Chondrocyte (in vitro differentiated cells): ENCODE measurements at regions not wholly inside any gene's neighbourhood (a gene's known extent, or its start where the extent isn't known, plus 50 kb on each side); places are given as distances from the start of the nearest gene placed in this dataset.
"Not testable (repeated sequence)": the region's sequence is repeated elsewhere in the genome, so short reads cannot be mapped to it uniquely, and the experiment has no call there.

Source experiments
- DNase-seq: peaks from one replicate; pipeline ENCODE4 v3.0.0; 2021; ENCODE audit warnings: mixed read lengths, low spot score
- H3K27ac Mint-ChIP-seq: one replicate; pipeline ENCODE4 v1.8.0; 2021; ENCODE audit warnings: mild to moderate bottlenecking, moderate library complexity, mixed read lengths; ENCODE audit not compliant: unreplicated experiment
- H3K27me3 Mint-ChIP-seq: 2 replicates; pipeline ENCODE4 v1.8.0; 2021; ENCODE audit warnings: low read depth, mixed read lengths
- H3K36me3 Mint-ChIP-seq: 2 replicates; pipeline ENCODE4 v1.8.0; 2021; ENCODE audit warnings: low read depth, mixed read lengths
- H3K4me1 Mint-ChIP-seq: 2 replicates; pipeline ENCODE4 v1.8.0; 2021; ENCODE audit warnings: low read depth, mild to moderate bottlenecking, mixed read lengths
- H3K4me3 Mint-ChIP-seq: one replicate; pipeline ENCODE4 v1.8.0; 2021; ENCODE audit warnings: mild to moderate bottlenecking, moderate library complexity, mixed read lengths; ENCODE audit not compliant: unreplicated experiment
- H3K9me3 Mint-ChIP-seq: 2 replicates; pipeline ENCODE4 v1.8.0; 2021; ENCODE audit warnings: low read depth, mixed read lengths
- TF ChIP-seq, protein P1 (sequence below): fragments of 200-600 bp; sonication (generic); IDR thresholded peaks from 2 replicates; pipeline ENCODE4 v1.5.0; 2021; ENCODE audit warnings: antibody characterized with exemption, mild to moderate bottlenecking, moderate library complexity

GRCh38 chr2:193101591-193101990 lies 906.9 kb upstream of the TMEFF2 start:
- no peak for DNase-seq
- no peaks in the 10 kb centered on the region for H3K4me1 Mint-ChIP-seq
- H3K27ac Mint-ChIP-seq, result no peak overlapping the region
- no peaks in the 10 kb centered on the region for H3K9me3 Mint-ChIP-seq
- no peaks in the 10 kb centered on the region for H3K27me3 Mint-ChIP-seq
- H3K36me3 Mint-ChIP-seq, result no peaks in the 10 kb centered on the region
- TF ChIP-seq, protein P1, sequence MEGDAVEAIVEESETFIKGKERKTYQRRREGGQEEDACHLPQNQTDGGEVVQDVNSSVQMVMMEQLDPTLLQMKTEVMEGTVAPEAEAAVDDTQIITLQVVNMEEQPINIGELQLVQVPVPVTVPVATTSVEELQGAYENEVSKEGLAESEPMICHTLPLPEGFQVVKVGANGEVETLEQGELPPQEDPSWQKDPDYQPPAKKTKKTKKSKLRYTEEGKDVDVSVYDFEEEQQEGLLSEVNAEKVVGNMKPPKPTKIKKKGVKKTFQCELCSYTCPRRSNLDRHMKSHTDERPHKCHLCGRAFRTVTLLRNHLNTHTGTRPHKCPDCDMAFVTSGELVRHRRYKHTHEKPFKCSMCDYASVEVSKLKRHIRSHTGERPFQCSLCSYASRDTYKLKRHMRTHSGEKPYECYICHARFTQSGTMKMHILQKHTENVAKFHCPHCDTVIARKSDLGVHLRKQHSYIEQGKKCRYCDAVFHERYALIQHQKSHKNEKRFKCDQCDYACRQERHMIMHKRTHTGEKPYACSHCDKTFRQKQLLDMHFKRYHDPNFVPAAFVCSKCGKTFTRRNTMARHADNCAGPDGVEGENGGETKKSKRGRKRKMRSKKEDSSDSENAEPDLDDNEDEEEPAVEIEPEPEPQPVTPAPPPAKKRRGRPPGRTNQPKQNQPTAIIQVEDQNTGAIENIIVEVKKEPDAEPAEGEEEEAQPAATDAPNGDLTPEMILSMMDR, result no peak
- no peak overlapping the region for H3K4me3 Mint-ChIP-seq

DNA sequence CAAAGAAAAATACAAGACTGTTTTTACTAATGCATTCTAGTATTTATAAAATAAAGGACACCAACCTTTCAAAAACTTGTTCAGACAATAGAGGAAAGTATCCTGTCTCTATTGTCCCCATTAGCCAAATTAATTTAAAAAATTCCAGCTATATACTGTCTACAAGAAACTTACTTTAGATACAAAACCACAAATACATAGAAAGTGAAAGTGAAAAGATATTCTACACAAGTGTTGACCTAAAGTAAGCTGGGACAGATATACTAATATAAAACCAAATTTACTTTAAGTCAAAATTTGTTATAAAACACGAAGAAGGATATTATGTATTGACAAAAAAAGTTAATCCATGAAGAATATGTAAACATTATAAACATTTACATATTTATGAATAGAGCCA lies 893.3 kb upstream of the TMEFF2 start:
- no peaks in the 10 kb centered on the region for H3K9me3 Mint-ChIP-seq
- H3K27ac Mint-ChIP-seq, result no peak overlapping the region
- no peak for DNase-seq
- no peak overlapping the region for H3K4me3 Mint-ChIP-seq
- no peaks in the 10 kb centered on the region for H3K4me1 Mint-ChIP-seq
- no peaks in the 10 kb centered on the region for H3K36me3 Mint-ChIP-seq
- TF ChIP-seq, protein P1, result no peak
- H3K27me3 Mint-ChIP-seq, result peaks cover 1% of the 10 kb centered on the region

GRCh38 chr2:193076995-193077394 lies 882.3 kb upstream of the TMEFF2 start:
- no peak overlapping the region for H3K4me3 Mint-ChIP-seq
- H3K4me1 Mint-ChIP-seq, result no peaks in the 10 kb centered on the region
- no peak for DNase-seq
- H3K36me3 Mint-ChIP-seq, result no peaks in the 10 kb centered on the region
- peaks cover 5% of the 10 kb centered on the region for H3K27me3 Mint-ChIP-seq
- H3K27ac Mint-ChIP-seq, result no peak overlapping the region
- H3K9me3 Mint-ChIP-seq, result no peaks in the 10 kb centered on the region
- TF ChIP-seq, protein P1, result no peak

GRCh38 chr2:193074933-193075332 lies 880.2 kb upstream of the TMEFF2 start:
- Mint-ChIP-seq H3K27me3 (peaks cover 5% of the 10 kb centered on the region), H3K4me1 (no peaks in the 10 kb centered on the region)

GRCh38 chr2:193072647-193073046 lies 877.9 kb upstream of the TMEFF2 start:
- no peaks in the 10 kb centered on the region for H3K4me1 Mint-ChIP-seq
- TF ChIP-seq, protein P1, result no peak
- no peak overlapping the region for H3K4me3 Mint-ChIP-seq
- H3K27me3 Mint-ChIP-seq, result peaks cover 5% of the 10 kb centered on the region
- no peak overlapping the region for H3K27ac Mint-ChIP-seq
- H3K9me3 Mint-ChIP-seq, result peaks cover 11% of the 10 kb centered on the region
- no peak for DNase-seq
- no peaks in the 10 kb centered on the region for H3K36me3 Mint-ChIP-seq

More at GRCh38 chr2:193074933-193075332, 880.2 kb upstream of the TMEFF2 start:
- no peaks in the 10 kb centered on the region for H3K36me3 Mint-ChIP-seq
- H3K4me3 Mint-ChIP-seq, result no peak overlapping the region
- H3K27ac Mint-ChIP-seq, result no peak overlapping the region
- no peak for DNase-seq
- peaks cover 4% of the 10 kb centered on the region for H3K9me3 Mint-ChIP-seq
- TF ChIP-seq, protein P1, result no peak

DNA sequence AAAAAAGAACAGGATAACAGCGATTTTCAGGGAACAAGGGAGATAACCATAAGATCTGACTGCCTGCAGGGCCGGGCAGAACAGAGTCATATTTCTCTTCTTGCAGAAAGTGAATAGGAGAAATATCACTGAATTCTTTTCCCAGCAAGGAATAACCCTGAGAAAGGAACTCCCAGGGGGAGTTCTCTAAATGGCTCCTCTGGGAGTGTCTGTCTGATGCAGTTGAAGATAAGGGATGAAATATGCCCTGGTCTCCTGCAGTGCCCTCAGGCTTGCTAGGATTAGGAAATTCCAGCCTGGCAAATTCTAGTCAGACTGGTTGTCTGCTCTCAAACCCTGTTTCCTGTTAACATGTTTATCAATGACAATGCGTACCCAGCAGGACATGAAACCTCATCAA lies 830.8 kb upstream of the TMEFF2 start:
- H3K27ac Mint-ChIP-seq, H3K27me3 Mint-ChIP-seq, H3K4me1 Mint-ChIP-seq, H3K36me3 Mint-ChIP-seq, H3K4me3 Mint-ChIP-seq, DNase-seq: not testable (repeated sequence)
- peaks cover 27% of the 10 kb centered on the region for H3K9me3 Mint-ChIP-seq
